AG04449 (cell line): ENCODE measurements at regions not wholly inside any gene's neighbourhood (a gene's known extent, or its start where the extent isn't known, plus 50 kb on each side); places are given as distances from the start of the nearest gene placed in this dataset.

ENCODE experiments used
- CTCF ChIA-PET: fragments of 350-600 bp; formaldehyde crosslinking; extraction: SDS; loops from one replicate; lab custom pipeline; 2021; ENCODE audit warnings: antibody characterized with exemption; lab: Yijun Ruan, JAX
- POLR2A ChIA-PET: fragments of 400-600, 350-600 bp; formaldehyde crosslinking; extraction: SDS; loops from one replicate; lab custom pipeline; 2020; ENCODE audit warnings: antibody characterized with exemption, inconsistent platforms; lab: Yijun Ruan, JAX
- DNase-seq: peaks from one replicate; pipeline ENCODE4 v3.0.0-alpha.2; 2010; ENCODE audit warnings: low read depth, low spot score
- H3K4me3 ChIP-seq: 2 replicates; pipeline ENCODE4 v1.5.1; 2011; ENCODE audit warnings: low read depth, mild to moderate bottlenecking, control low read depth, low read length
- CTCF ChIP-seq: IDR thresholded peaks from one replicate; pipeline ENCODE4 v1.5.1; 2011; ENCODE audit warnings: mild to moderate bottlenecking, moderate library complexity, low read length, control low read depth, inconsistent platforms; ENCODE audit not compliant: insufficient read depth; ENCODE audit errors: missing control alignments

DNA sequence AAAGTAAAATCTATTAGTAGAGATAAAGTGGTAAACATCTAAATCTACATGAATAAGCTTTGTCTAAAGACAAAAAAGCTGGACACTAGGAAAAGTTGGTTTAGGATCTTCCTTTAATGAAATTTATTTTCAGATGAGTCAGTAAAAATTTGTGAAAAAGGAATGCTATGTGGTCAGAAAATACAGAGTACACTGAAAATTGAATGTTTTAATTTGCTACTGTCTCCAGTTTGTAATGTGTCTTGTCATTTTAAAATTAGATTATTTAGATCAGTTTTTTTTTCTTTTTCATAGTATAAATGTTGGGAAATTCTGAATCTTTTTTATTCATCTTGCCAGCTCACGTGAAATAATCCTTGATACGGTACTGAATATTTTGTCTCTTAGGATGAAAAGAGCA, 56.9 kb downstream of the SLITRK6 start:
- CTCF ChIA-PET = no interaction called here
- H3K4me3 ChIP-seq = no peak overlapping the region
- no peak for DNase-seq
- no peak for TF ChIP-seq CTCF
- POLR2A ChIA-PET = no interaction called here

DNA sequence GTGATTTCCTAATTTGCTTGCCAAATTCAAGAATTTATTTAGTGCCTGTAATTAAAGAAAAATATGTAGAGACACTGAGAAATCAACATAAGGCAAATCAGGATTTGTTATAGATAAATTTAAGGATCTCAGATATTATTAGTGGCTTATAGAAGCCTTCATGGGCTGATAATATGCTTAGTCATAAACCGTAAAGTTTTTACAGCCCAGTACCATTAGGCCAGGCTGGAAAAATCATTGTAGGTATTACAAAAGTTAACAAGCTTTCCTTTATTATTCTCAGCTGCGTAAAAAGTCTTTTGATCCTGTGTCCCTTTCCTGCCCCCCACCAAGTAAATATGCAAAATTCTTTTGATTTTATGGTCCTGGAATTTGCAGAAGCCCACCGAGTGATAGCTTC, 58.2 kb downstream of the SLITRK6 start:
- H3K4me3 ChIP-seq = no peak overlapping the region
- TF ChIP-seq CTCF = no peak
- CTCF ChIA-PET = no interaction called here
- no peak for DNase-seq
- POLR2A ChIA-PET = no interaction called here

GRCh38 chr13:85738696-85739320, 60.4 kb downstream of the SLITRK6 start:
- TF ChIP-seq CTCF = no peak
- POLR2A ChIA-PET = no interaction called here
- no peak for DNase-seq
- no peak overlapping the region for H3K4me3 ChIP-seq
- CTCF ChIA-PET = no interaction called here

- H3K4me3 ChIP-seq = no peak overlapping the region
- ChIA-PET CTCF (no interaction called here), POLR2A (no interaction called here)
- DNase-seq = no peak
- TF ChIP-seq CTCF = no peak
Observed at GRCh38 chr13:85737952-85738351, 61.3 kb downstream of the SLITRK6 start.

GRCh38 chr13:85729296-85729695, 69.9 kb downstream of the SLITRK6 start:
- H3K4me3 ChIP-seq = no peak overlapping the region
- CTCF ChIA-PET = no interaction called here
- no peak for TF ChIP-seq CTCF
- POLR2A ChIA-PET = no interaction called here
- no peak for DNase-seq

- POLR2A ChIA-PET = no interaction called here
- DNase-seq = no peak
Observed at GRCh38 chr13:85728811-85729210, 70.4 kb downstream of the SLITRK6 start.

More at GRCh38 chr13:85728811-85729210, 70.4 kb downstream of the SLITRK6 start:
- TF ChIP-seq CTCF = no peak
- H3K4me3 ChIP-seq = no peak overlapping the region
- CTCF ChIA-PET = no interaction called here
